DMS114 treated with DMSO at 0.1 percent for 48 hours (cell line): ENCODE measurements at regions not wholly inside any gene's neighbourhood (a gene's known extent, or its start where the extent isn't known, plus 50 kb on each side); places are given as distances from the start of the nearest gene placed in this dataset.
"Not testable (repeated sequence)": the region's sequence is repeated elsewhere in the genome, so short reads cannot be mapped to it uniquely, and the experiment has no call there.

Source experiments
- DNase-seq: peaks from one replicate; lab custom pipeline; 2025; ENCODE audit not compliant: unreplicated experiment; lab: John Stamatoyannopoulos, UW

DNA sequence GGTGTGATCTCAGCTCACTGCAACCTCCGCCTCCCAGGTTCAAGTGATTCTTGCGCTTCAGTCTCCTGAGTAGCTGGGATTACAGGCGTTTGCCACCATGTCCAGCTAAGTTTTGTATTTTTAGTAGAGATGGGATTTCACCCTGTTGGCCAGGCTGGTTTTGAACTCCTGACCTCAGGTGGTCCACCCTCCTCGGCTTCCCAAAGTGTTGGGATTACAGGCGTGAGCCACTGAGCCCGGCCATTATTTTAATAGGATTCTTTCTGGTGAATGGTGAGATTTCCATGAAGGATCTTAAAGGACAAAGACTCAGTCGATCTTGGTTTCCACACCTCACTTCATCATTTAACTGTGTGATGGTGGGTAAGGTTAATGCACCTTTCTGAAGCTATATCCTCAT lies 183.8 kb upstream of the ZNF217 start:
- DNase-seq: not testable (repeated sequence)

- no peak for DNase-seq
These were observed 183.2 kb upstream of the ZNF217 start for GRCh38 chr20:53776858-53777257.

GRCh38 chr20:53774461-53775203 lies 181.0 kb upstream of the ZNF217 start:
- DNase-seq: no peak

GRCh38 chr20:53773792-53774401 lies 180.3 kb upstream of the ZNF217 start:
- DNase-seq: no peak

- DNase-seq: not testable (repeated sequence)
These were observed 179.6 kb upstream of the ZNF217 start for GRCh38 chr20:53773066-53773791.

- DNase-seq: no peak
These were observed 175.4 kb upstream of the ZNF217 start for GRCh38 chr20:53769041-53769440.

GRCh38 chr20:53768329-53768728 lies 174.7 kb upstream of the ZNF217 start:
- DNase-seq: no peak

DNA sequence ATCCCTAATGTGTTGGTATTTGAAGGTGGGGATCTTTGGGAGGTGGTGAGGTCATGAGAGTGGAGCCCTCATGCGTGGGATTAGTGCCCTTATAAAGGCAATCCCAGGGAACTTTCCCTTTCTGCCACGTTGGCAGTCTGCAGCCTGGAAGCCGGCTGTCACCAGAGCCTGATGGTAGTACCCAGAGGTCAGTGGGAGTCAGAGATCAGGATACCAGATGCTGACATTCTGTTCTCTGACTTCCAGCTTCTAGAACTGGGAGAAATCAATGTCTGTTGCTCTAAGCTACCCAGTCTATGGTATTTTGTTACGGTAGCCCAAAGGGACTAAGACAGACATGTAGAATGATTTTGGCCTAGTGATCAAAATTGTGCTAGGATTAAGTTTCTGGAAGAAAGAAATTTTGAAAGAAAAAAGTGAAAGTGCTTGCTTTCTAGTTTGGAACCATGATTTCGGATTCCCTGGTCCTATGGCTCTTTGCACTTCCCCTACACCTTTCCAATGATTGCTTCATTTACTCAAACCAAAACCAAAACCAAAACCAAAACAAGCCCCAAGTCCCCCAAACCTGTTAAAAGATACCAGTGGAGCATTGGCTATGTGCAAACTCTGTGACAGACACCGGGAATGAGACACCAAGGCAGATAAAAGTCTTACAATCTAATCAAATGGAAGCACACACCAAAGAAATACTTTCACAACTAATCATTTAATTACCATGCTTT lies 173.7 kb upstream of the ZNF217 start:
- DNase-seq: no peak

DNA sequence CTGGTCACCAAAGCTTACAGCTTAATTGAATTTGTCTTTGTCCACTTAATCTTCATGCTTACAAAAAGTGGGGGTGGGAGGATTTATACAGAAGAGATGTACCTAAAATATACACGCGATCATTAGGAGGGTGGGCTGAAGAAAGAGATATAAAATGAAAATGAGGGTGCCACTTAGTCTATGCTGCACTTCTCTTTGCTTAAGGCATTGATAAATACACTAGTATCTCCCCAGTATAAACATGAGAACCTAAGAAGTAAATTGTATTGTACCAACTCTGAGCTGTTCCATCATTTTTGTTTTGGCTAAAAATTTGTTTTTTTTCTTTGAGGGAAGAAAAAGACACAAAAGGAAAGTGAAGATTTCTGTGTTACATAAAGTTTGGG lies 170.8 kb upstream of the ZNF217 start:
- no peak for DNase-seq

- peak; percentile 100 for DNase-seq
These were observed 170.2 kb upstream of the ZNF217 start for GRCh38 chr20:53763707-53764414.

DNA sequence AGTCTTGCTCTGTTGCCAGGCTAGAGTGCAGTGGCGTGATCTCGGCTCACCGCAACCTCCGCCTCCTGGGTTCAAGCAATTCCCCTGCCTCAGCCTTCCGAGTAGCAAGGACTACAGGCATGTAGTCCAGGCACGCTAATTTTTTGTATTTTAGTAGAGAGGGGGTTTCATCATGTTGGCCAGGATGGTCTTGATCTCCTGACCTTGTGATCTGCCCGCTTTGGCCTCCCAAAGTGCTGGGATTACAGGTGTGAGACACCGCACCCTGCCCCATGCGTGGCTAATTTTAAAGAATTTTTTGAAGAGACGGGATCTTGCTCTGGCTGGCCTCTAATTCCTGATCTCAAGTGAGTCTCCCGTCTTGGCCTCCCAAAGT lies 168.8 kb upstream of the ZNF217 start:
- not testable (repeated sequence) for DNase-seq

DNA sequence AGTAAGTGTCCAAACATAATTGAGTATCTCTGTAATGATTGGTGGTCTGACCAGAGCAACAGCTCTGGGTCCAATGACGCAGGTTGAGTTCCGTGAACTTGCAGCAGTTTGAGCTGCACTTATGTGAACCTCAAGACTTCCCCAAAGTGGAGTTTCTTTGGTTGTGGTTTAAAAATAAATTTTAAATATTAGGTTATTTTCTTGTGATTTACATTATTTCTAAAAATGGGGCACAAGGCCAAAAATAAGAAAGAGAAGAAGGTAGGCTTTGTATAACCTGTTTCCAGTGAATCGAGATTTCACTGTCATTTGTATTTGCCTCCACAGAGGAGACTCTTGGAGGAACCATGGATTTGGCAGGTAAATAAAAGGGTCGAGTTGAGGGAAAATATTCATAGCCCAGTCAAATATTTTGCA lies 166.4 kb upstream of the ZNF217 start:
- DNase-seq: no peak

GRCh38 chr20:53757472-53757913 lies 163.9 kb upstream of the ZNF217 start:
- peak; percentile 92 for DNase-seq

GRCh38 chr20:53755733-53756531 lies 162.3 kb upstream of the ZNF217 start:
- peak; percentile 79 for DNase-seq

DNA sequence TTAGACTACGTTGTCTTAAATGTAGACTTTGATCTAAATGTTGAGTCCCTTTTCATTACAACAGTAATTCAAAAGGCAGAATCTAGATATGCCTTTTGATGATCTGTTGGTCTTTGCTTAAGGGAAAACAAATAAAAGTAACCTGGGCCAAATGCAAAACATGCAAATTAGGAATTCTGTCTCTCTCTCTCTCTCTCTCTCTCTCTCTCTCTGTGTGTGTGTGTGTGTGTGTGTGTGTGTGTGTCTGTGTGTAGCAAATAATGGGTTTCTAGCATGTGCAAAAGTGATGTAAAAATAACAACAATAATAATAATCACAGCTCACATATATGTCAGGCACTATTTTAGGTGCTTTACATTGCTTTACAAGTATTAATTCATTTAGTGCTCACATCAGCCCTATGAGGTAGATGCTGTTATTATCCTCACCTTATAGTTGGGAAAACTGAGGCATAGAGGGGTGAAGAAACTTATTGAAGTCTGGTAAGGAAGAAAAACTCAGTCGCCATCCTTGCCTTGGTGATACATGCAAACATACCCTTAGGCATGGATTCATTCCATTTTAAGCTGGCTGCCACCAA lies 160.3 kb upstream of the ZNF217 start:
- DNase-seq: no peak

DNA sequence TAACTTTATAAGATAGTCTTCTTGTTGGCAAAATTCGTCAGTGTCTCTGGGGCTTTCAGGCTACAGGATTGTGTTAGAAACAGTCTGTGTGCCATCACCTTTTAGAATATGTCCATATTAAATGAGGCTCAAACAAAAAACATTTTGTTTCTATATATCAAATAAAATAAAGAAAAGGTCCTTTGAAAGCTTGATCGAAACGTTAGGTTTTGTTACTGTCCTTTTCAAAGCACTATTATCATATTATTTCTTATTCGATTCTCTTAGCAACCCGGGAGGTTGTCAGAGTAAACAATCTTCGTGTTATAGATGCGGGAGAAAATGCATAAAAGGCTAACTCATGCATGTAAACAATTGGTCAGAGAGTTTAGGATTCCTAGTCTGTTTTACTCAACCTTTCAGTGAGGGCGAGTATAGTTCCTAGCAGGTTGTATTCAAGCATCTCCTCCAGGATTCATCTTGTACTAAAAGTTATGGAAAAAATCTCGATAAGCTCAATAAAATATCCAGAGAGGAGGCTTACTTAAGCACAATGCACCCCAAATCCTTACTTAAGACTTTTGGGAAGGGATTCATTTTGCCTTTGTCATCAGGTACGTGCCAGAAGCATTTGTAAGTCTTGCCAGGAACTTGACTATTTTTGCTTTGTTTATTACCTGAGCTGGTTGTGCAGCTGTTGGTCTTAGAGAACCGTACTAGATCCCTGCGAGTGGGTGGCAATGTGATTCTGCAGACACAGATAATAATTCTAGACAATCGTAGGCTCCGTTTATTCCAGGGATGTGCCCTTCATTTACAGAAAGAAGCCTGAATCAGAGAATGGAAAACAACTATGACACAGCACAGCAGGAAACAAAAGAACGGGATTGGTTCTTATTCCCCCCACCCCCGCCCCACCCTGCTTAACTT lies 159.6 kb upstream of the ZNF217 start:
- DNase-seq: peak; percentile 88

DNA sequence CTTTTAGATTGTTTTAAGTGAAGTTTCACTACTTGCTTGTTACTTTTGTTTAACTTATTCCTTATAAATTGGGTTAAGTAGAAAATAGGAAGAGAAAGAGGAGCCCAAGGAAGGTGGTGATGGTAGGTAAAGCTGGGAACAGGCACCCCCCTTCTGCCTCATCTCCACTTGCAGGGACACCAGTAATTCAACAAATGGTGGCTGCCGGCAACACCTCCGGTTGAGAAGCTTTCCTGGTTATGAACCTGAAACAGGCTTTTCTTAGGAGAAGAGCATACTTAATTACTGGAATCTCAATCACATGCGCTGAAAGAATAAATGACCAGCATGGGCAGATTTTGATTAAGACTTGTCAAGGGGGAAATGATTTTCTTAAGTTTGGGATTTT lies 158.9 kb upstream of the ZNF217 start:
- DNase-seq: no peak

GRCh38 chr20:53751620-53752318 lies 158.1 kb upstream of the ZNF217 start:
- no peak for DNase-seq
